ENCODE measurements at regions not wholly inside any gene's neighbourhood (a gene's known extent, or its start where the extent isn't known, plus 50 kb on each side); places are given as distances from the start of the nearest gene placed in this dataset.

DNA sequence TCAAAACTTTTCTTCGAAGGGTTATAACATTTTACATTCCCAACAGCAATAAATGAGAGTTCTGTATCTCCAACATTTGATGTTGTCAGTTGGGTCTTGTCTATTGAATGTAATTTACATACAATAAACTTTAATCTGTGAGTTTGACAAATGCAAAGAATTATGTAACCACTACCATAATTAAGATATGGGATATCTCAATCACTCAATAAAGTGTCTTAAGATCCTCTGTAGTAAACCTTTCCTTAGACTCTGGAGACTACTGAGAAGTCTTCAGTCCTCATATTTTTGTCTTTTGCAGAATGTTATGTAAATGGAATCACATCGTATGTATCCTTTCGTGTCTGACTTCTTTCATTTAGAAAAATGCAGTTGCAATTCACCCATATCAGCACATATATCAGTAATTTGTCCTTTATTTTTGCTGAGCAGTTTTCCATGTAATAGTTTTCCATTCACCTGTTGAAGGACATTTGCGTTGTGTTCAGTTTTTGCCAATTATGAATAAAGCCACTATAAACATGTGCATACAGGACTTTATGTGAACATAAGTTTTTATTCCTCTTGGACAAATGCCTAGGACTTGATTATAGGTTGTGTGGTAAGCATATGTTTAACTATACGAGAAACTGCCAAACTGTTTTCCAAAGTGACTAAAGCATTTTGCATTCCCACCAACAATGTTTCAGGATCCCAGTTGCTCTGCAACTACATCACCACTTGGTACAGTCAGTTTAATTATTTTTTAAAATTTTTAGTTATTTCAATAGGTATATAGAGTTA, 784.6 kb upstream of the ZNF608 start:
- peaks cover 3 to 5% (median 4%) of the 10 kb centered on the region in 3 donors for H3K4me1 ChIP-seq (ENCODE audit: control insufficient read depth in 3 of 3, insufficient read depth in 3 of 3, low read length in 3 of 3)
- no peak overlapping the region for H3K9ac ChIP-seq (ENCODE audit: low read depth in 1 of 3, low read length in 3 of 3)
- H3K27me3 ChIP-seq (ENCODE audit: control insufficient read depth in 3 of 3, insufficient read depth in 3 of 3, low read length in 3 of 3), result no peaks in the 10 kb centered on the region

GRCh38 chr5:125536095-125536494, 789.7 kb upstream of the ZNF608 start:
- Histone ChIP-seq H3K27me3 (ENCODE audit: control insufficient read depth in 3 of 3, insufficient read depth in 3 of 3, low read length in 3 of 3) (no peaks in the 10 kb centered on the region), H3K9me3 (ENCODE audit: control insufficient read depth in 3 of 3, low read length in 3 of 3) (no peaks in the 10 kb centered on the region), H3K9ac (ENCODE audit: low read depth in 1 of 3, low read length in 3 of 3) (no peak overlapping the region), H3K4me1 (ENCODE audit: control insufficient read depth in 3 of 3, insufficient read depth in 3 of 3, low read length in 3 of 3) (no peaks in the 10 kb centered on the region), H3K4me3 (ENCODE audit: low read length in 3 of 3) (no peak overlapping the region), H3K36me3 (ENCODE audit: control insufficient read depth in 3 of 3, insufficient read depth in 3 of 3, low read length in 3 of 3) (no peaks in the 10 kb centered on the region), H3K27ac (ENCODE audit: low read depth, low read length) (no peak overlapping the region)

More for the DNA sequence above, 784.6 kb upstream of the ZNF608 start:
- H3K9me3 ChIP-seq (ENCODE audit: control insufficient read depth in 3 of 3, low read length in 3 of 3), result no peaks in the 10 kb centered on the region
- no peaks in the 10 kb centered on the region for H3K36me3 ChIP-seq (ENCODE audit: control insufficient read depth in 3 of 3, insufficient read depth in 3 of 3, low read length in 3 of 3)
- no peak overlapping the region for H3K27ac ChIP-seq (ENCODE audit: low read depth, low read length)
- H3K4me3 ChIP-seq (ENCODE audit: low read length in 3 of 3), result no peak overlapping the region

DNA sequence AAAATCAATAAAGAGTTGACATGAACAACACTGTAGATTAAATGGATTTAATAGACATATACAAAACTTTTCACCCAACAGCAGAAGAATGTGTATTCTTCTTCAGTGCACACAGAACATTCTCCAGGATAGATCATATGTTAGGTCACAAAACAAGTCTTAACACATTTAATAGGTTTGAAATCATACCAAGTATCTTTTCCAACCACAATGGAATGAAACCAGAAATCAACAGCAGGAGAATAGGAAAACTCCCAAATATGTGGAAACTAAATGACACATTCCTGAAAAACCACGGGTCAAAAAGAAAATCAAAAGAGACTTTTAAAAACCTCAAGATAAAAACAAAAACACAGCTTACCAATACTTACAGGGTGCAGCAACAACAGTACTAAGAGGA, 790.1 kb upstream of the ZNF608 start:
- Histone ChIP-seq H3K27ac (ENCODE audit: low read depth, low read length) (no peak overlapping the region), H3K4me1 (ENCODE audit: control insufficient read depth in 3 of 3, insufficient read depth in 3 of 3, low read length in 3 of 3) (no peaks in the 10 kb centered on the region), H3K9me3 (ENCODE audit: control insufficient read depth in 3 of 3, low read length in 3 of 3) (no peaks in the 10 kb centered on the region), H3K9ac (ENCODE audit: low read depth in 1 of 3, low read length in 3 of 3) (no peak overlapping the region), H3K4me3 (ENCODE audit: low read length in 3 of 3) (no peak overlapping the region), H3K27me3 (ENCODE audit: control insufficient read depth in 3 of 3, insufficient read depth in 3 of 3, low read length in 3 of 3) (no peaks in the 10 kb centered on the region), H3K36me3 (ENCODE audit: control insufficient read depth in 3 of 3, insufficient read depth in 3 of 3, low read length in 3 of 3) (no peaks in the 10 kb centered on the region)

DNA sequence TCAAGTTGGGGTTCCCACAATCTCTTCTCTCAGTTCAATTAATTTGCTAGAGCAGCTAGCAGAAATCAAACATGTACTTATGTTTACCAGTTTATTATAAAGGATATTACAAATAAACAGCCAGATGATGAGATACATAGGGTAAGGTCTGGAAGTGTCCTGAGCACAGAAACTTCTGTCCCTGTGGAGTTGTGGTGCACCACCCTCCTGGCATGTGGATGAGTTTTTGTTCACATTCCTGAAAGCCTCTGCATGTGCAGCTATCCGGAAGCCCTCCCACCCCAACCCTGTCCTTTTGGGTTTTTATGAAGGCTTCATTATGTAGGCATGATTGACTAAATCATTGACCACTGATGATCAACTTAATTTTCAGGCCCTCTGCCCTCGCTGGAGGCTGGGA, 791.2 kb upstream of the ZNF608 start:
- no peaks in the 10 kb centered on the region for H3K27me3 ChIP-seq (ENCODE audit: control insufficient read depth in 3 of 3, insufficient read depth in 3 of 3, low read length in 3 of 3)
- H3K27ac ChIP-seq (ENCODE audit: low read depth, low read length), result no peak overlapping the region
- no peaks in the 10 kb centered on the region for H3K4me1 ChIP-seq (ENCODE audit: control insufficient read depth in 3 of 3, insufficient read depth in 3 of 3, low read length in 3 of 3)
- H3K4me3 ChIP-seq (ENCODE audit: low read length in 3 of 3), result no peak overlapping the region
- H3K36me3 ChIP-seq (ENCODE audit: control insufficient read depth in 3 of 3, insufficient read depth in 3 of 3, low read length in 3 of 3), result no peaks in the 10 kb centered on the region
- H3K9ac ChIP-seq (ENCODE audit: low read depth in 1 of 3, low read length in 3 of 3), result no peak overlapping the region
- H3K9me3 ChIP-seq (ENCODE audit: control insufficient read depth in 3 of 3, low read length in 3 of 3), result no peaks in the 10 kb centered on the region

- Histone ChIP-seq H3K4me1 (ENCODE audit: control insufficient read depth in 3 of 3, insufficient read depth in 3 of 3, low read length in 3 of 3) (no peaks in the 10 kb centered on the region), H3K9me3 (ENCODE audit: control insufficient read depth in 3 of 3, low read length in 3 of 3) (no peaks in the 10 kb centered on the region), H3K9ac (ENCODE audit: low read depth in 1 of 3, low read length in 3 of 3) (no peak overlapping the region), H3K36me3 (ENCODE audit: control insufficient read depth in 3 of 3, insufficient read depth in 3 of 3, low read length in 3 of 3) (no peaks in the 10 kb centered on the region), H3K27me3 (ENCODE audit: control insufficient read depth in 3 of 3, insufficient read depth in 3 of 3, low read length in 3 of 3) (no peaks in the 10 kb centered on the region), H3K27ac (ENCODE audit: low read depth, low read length) (no peak overlapping the region), H3K4me3 (ENCODE audit: low read length in 3 of 3) (no peak overlapping the region)
Measured at GRCh38 chr5:125538469-125538868, 792.0 kb upstream of the ZNF608 start.

DNA sequence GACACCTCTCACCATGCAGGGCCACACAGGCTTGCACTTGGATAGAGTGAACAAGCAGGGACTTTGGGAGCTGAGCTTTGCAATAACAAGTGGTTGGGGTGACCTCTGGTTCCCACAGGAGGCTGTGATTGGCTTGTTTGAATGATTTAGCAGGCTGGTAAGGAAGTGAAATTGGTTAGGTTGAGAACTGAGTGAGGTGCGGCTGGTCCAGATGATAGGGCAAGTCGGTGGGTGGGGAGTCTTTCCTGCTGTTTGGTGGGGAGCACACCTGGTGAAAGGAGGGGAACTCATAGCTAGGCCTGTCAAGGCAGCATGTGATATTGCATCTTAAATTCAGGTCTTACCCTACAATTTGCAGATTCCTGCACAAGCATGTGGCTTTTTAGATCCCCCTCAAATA, 794.6 kb upstream of the ZNF608 start:
- Histone ChIP-seq H3K27ac (ENCODE audit: low read depth, low read length) (no peak overlapping the region), H3K4me1 (ENCODE audit: control insufficient read depth in 3 of 3, insufficient read depth in 3 of 3, low read length in 3 of 3) (no peaks in the 10 kb centered on the region), H3K9me3 (ENCODE audit: control insufficient read depth in 3 of 3, low read length in 3 of 3) (no peaks in the 10 kb centered on the region), H3K27me3 (ENCODE audit: control insufficient read depth in 3 of 3, insufficient read depth in 3 of 3, low read length in 3 of 3) (no peaks in the 10 kb centered on the region), H3K36me3 (ENCODE audit: control insufficient read depth in 3 of 3, insufficient read depth in 3 of 3, low read length in 3 of 3) (no peaks in the 10 kb centered on the region), H3K9ac (ENCODE audit: low read depth in 1 of 3, low read length in 3 of 3) (no peak overlapping the region), H3K4me3 (ENCODE audit: low read length in 3 of 3) (no peak overlapping the region)

GRCh38 chr5:125549322-125549911, 803.0 kb upstream of the ZNF608 start:
- Histone ChIP-seq H3K4me1 (ENCODE audit: control insufficient read depth in 3 of 3, insufficient read depth in 3 of 3, low read length in 3 of 3) (peaks cover 0 to 4% (median 0%) of the 10 kb centered on the region in 3 donors), H3K36me3 (ENCODE audit: control insufficient read depth in 3 of 3, insufficient read depth in 3 of 3, low read length in 3 of 3) (no peaks in the 10 kb centered on the region), H3K9me3 (ENCODE audit: control insufficient read depth in 3 of 3, low read length in 3 of 3) (no peaks in the 10 kb centered on the region), H3K27me3 (ENCODE audit: control insufficient read depth in 3 of 3, insufficient read depth in 3 of 3, low read length in 3 of 3) (no peaks in the 10 kb centered on the region), H3K9ac (ENCODE audit: low read depth in 1 of 3, low read length in 3 of 3) (no peak overlapping the region), H3K4me3 (ENCODE audit: low read length in 3 of 3) (no peak overlapping the region), H3K27ac (ENCODE audit: low read depth, low read length) (no peak overlapping the region)

DNA sequence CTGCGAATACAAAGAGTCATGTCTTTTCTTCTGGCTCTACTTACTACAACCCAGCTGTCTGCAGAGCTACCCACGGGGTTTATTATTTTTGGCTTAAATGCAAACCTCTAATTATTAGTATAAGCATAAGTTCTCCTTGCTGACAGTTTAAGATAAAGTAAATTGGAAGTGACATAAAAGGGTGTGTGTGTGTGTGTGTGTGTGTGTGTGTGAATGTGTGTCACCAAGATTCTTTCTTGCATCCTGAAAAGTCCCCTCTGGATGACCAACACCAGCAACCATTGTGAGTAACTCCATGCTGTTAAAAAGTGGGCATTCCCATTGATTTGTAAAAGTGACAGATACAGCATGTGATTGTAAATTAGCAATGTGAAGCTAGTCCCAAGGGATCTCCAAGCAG, 803.8 kb upstream of the ZNF608 start:
- H3K4me1 ChIP-seq (ENCODE audit: control insufficient read depth in 3 of 3, insufficient read depth in 3 of 3, low read length in 3 of 3), result peaks cover 0 to 4% (median 0%) of the 10 kb centered on the region in 3 donors
- H3K9me3 ChIP-seq (ENCODE audit: control insufficient read depth in 3 of 3, low read length in 3 of 3), result no peaks in the 10 kb centered on the region
- no peaks in the 10 kb centered on the region for H3K36me3 ChIP-seq (ENCODE audit: control insufficient read depth in 3 of 3, insufficient read depth in 3 of 3, low read length in 3 of 3)
- no peak overlapping the region for H3K9ac ChIP-seq (ENCODE audit: low read depth in 1 of 3, low read length in 3 of 3)
- no peaks in the 10 kb centered on the region for H3K27me3 ChIP-seq (ENCODE audit: control insufficient read depth in 3 of 3, insufficient read depth in 3 of 3, low read length in 3 of 3)
- H3K4me3 ChIP-seq (ENCODE audit: low read length in 3 of 3), result no peak overlapping the region
- no peak overlapping the region for H3K27ac ChIP-seq (ENCODE audit: low read depth, low read length)

DNA sequence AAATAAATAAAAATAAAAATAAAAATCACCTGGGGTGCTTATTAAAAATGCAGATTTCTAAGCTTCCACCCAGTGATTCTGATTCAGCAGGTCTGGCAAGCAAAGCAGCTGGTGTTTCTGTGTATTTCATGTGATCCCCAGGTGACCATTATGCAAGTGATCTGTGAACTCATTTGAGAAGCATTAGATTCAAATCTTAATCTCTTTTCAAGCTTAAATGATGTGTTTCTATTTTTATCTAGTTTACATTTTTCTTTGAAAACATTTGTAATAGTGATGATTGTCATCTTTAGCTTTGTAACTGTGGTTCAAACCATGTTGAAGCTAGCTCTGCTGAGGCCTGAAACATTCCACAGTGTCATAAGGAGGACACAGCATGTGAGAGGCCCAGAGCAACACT, 804.8 kb upstream of the ZNF608 start:
- Histone ChIP-seq H3K27ac (ENCODE audit: low read depth, low read length) (no peak overlapping the region), H3K9ac (ENCODE audit: low read depth in 1 of 3, low read length in 3 of 3) (no peak overlapping the region), H3K4me1 (ENCODE audit: control insufficient read depth in 3 of 3, insufficient read depth in 3 of 3, low read length in 3 of 3) (peaks cover 0 to 4% (median 0%) of the 10 kb centered on the region in 3 donors), H3K9me3 (ENCODE audit: control insufficient read depth in 3 of 3, low read length in 3 of 3) (no peaks in the 10 kb centered on the region), H3K36me3 (ENCODE audit: control insufficient read depth in 3 of 3, insufficient read depth in 3 of 3, low read length in 3 of 3) (no peaks in the 10 kb centered on the region), H3K27me3 (ENCODE audit: control insufficient read depth in 3 of 3, insufficient read depth in 3 of 3, low read length in 3 of 3) (no peaks in the 10 kb centered on the region), H3K4me3 (ENCODE audit: low read length in 3 of 3) (no peak overlapping the region)

DNA sequence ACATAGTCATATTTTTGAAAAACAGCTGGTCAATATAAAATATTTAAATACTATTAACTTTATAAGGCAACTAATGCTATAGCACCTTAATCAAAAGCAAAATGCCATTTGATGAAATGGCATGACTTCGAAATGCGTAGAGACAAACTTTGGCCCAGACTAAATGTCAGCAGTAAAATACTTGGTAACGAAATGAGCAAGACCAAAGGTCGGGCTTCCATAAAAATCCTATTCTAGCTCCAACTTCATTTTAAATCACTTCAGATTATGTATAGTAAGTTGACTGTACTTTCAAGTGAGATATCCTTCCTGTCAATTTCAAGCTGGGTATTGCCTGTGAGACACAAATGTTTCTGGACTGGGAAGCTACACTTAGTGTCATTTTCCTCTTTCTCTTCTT, 805.4 kb upstream of the ZNF608 start:
- no peaks in the 10 kb centered on the region for H3K9me3 ChIP-seq (ENCODE audit: control insufficient read depth in 3 of 3, low read length in 3 of 3)
- no peak overlapping the region for H3K4me3 ChIP-seq (ENCODE audit: low read length in 3 of 3)
- H3K27me3 ChIP-seq (ENCODE audit: control insufficient read depth in 3 of 3, insufficient read depth in 3 of 3, low read length in 3 of 3), result no peaks in the 10 kb centered on the region
- no peak overlapping the region for H3K9ac ChIP-seq (ENCODE audit: low read depth in 1 of 3, low read length in 3 of 3)
- no peaks in the 10 kb centered on the region for H3K36me3 ChIP-seq (ENCODE audit: control insufficient read depth in 3 of 3, insufficient read depth in 3 of 3, low read length in 3 of 3)
- peaks cover 0 to 4% (median 0%) of the 10 kb centered on the region in 3 donors for H3K4me1 ChIP-seq (ENCODE audit: control insufficient read depth in 3 of 3, insufficient read depth in 3 of 3, low read length in 3 of 3)
- H3K27ac ChIP-seq (ENCODE audit: low read depth, low read length), result no peak overlapping the region
